RWPE1 (cell line): ENCODE measurements at regions not wholly inside any gene's neighbourhood (a gene's known extent, or its start where the extent isn't known, plus 50 kb on each side); places are given as distances from the start of the nearest gene placed in this dataset.

ENCODE experiments used
- CTCF ChIA-PET: fragments of 350-600 bp; sonication (Branson Sonifier 250); formaldehyde crosslinking; extraction: SDS; loops from one replicate; lab custom pipeline; 2021; lab: Yijun Ruan, JAX
- POLR2A ChIA-PET: fragments of 400-600 bp; formaldehyde crosslinking; extraction: SDS; loops from one replicate; lab custom pipeline; 2020; ENCODE audit warnings: antibody characterized with exemption; ENCODE audit not compliant: low non-redundant PET; lab: Yijun Ruan, JAX
- DNase-seq: peaks from one replicate; pipeline ENCODE4 v3.0.0; 2012; ENCODE audit warnings: low spot score
- H3K27ac ChIP-seq: fragments of 450-650 bp; 2 replicates; pipeline ENCODE4 v1.5.1; 2017
- CTCF ChIP-seq: fragments of 450-650 bp; conservative IDR thresholded peaks from 2 replicates; pipeline ENCODE4 v1.5.1; 2017; ENCODE audit warnings: low read depth, mild to moderate bottlenecking

GRCh38 chr4:180280076-180280475 is 1963.1 kb upstream of the TENM3 start:
- POLR2A ChIA-PET: no interaction called here
- CTCF ChIA-PET: no interaction called here
- TF ChIP-seq CTCF: no peak
- no peak for DNase-seq
- no peak overlapping the region for H3K27ac ChIP-seq

GRCh38 chr4:180280726-180281297 is 1962.4 kb upstream of the TENM3 start:
- no peak overlapping the region for H3K27ac ChIP-seq
- no peak for DNase-seq
- POLR2A ChIA-PET: no interaction called here
- no peak for TF ChIP-seq CTCF
- CTCF ChIA-PET: no interaction called here

GRCh38 chr4:180281724-180282123 is 1961.5 kb upstream of the TENM3 start:
- POLR2A ChIA-PET: no interaction called here
- no peak overlapping the region for H3K27ac ChIP-seq
- no peak for TF ChIP-seq CTCF
- CTCF ChIA-PET: no interaction called here
- no peak for DNase-seq

- ChIA-PET CTCF (interaction anchor here (0.6 kb wide), 1 partner anchor 385 kb away, joined by 3 read pairs; no protein-coding TSS in a partner anchor), POLR2A (no interaction called here)
- no peak for DNase-seq
- no peak overlapping the region for H3K27ac ChIP-seq
- no peak for TF ChIP-seq CTCF
Measured at GRCh38 chr4:180284267-180284666, 1958.9 kb upstream of the TENM3 start.

- POLR2A ChIA-PET: no interaction called here
- no peak for TF ChIP-seq CTCF
- CTCF ChIA-PET: interaction anchor here (0.7 kb wide), 1 partner anchor 126 kb away, joined by 3 read pairs; no protein-coding TSS in a partner anchor
- H3K27ac ChIP-seq: no peak overlapping the region
- DNase-seq: no peak
Measured at GRCh38 chr4:180285796-180286195, 1957.4 kb upstream of the TENM3 start.

- no peak for DNase-seq
- CTCF ChIA-PET: no interaction called here
- no peak overlapping the region for H3K27ac ChIP-seq
- POLR2A ChIA-PET: no interaction called here
- TF ChIP-seq CTCF: no peak
Measured at GRCh38 chr4:180292339-180292738, 1950.9 kb upstream of the TENM3 start.
